ENCODE measurements at regions not wholly inside any gene's neighbourhood (a gene's known extent, or its start where the extent isn't known, plus 50 kb on each side); places are given as distances from the start of the nearest gene placed in this dataset.

GRCh38 chr15:96390986-96391385, 60.5 kb downstream of the NR2F2 start:
- DNase-seq (ENCODE audit: low read depth), result no peak
- H3K4me3 ChIP-seq (ENCODE audit: low read depth, low read length), result no peak overlapping the region
- no peak for TF ChIP-seq CTCF (IDR thresholded peaks at IDR 0.05; ENCODE audit: insufficient read depth, low read depth, low read length)

- peak; percentile 22 for DNase-seq (ENCODE audit: low read depth)
- H3K4me3 ChIP-seq (ENCODE audit: low read depth, low read length), result no peak overlapping the region
- no peak for TF ChIP-seq CTCF (IDR thresholded peaks at IDR 0.05; ENCODE audit: insufficient read depth, low read depth, low read length)
Observed at GRCh38 chr15:96392380-96393208, 62.1 kb downstream of the NR2F2 start.

- no peak for TF ChIP-seq CTCF (IDR thresholded peaks at IDR 0.05; ENCODE audit: insufficient read depth, low read depth, low read length)
- no peak for DNase-seq (ENCODE audit: low read depth)
- no peak overlapping the region for H3K4me3 ChIP-seq (ENCODE audit: low read depth, low read length)
Observed at GRCh38 chr15:96393209-96393513, 62.7 kb downstream of the NR2F2 start.

GRCh38 chr15:96395687-96396086, 65.2 kb downstream of the NR2F2 start:
- DNase-seq (ENCODE audit: low read depth), result no peak
- TF ChIP-seq CTCF (IDR thresholded peaks at IDR 0.05; ENCODE audit: insufficient read depth, low read depth, low read length), result no peak
- H3K4me3 ChIP-seq (ENCODE audit: low read depth, low read length), result no peak overlapping the region

- H3K4me3 ChIP-seq (ENCODE audit: low read depth, low read length), result no peak overlapping the region
- TF ChIP-seq CTCF (IDR thresholded peaks at IDR 0.05; ENCODE audit: insufficient read depth, low read depth, low read length), result no peak
- DNase-seq (ENCODE audit: low read depth), result no peak
Observed at GRCh38 chr15:96398776-96399175, 68.3 kb downstream of the NR2F2 start.

- no peak for DNase-seq (ENCODE audit: low read depth)
- TF ChIP-seq CTCF (IDR thresholded peaks at IDR 0.05; ENCODE audit: insufficient read depth, low read depth, low read length), result no peak
- no peak overlapping the region for H3K4me3 ChIP-seq (ENCODE audit: low read depth, low read length)
Observed at GRCh38 chr15:96402403-96402802, 71.9 kb downstream of the NR2F2 start.

- no peak for DNase-seq (ENCODE audit: low read depth)
- no peak for TF ChIP-seq CTCF (IDR thresholded peaks at IDR 0.05; ENCODE audit: insufficient read depth, low read depth, low read length)
- no peak overlapping the region for H3K4me3 ChIP-seq (ENCODE audit: low read depth, low read length)
Observed at GRCh38 chr15:96403071-96403470, 72.6 kb downstream of the NR2F2 start.

Measured in fibroblast of villous mesenchyme (primary cell).